WI38 (cell line): ENCODE measurements at regions not wholly inside any gene's neighbourhood (a gene's known extent, or its start where the extent isn't known, plus 50 kb on each side); places are given as distances from the start of the nearest gene placed in this dataset.

Source experiments
- H3K4me3 ChIP-seq: 2 replicates; pipeline ENCODE4 v1.5.1; 2011; ENCODE audit warnings: low read depth, mild to moderate bottlenecking, control low read depth, low read length
- TF ChIP-seq, protein P1 (sequence below): IDR thresholded peaks from 2 replicates; pipeline ENCODE4 v1.5.1; 2012; ENCODE audit warnings: low read depth, mild to moderate bottlenecking, control low read depth, low read length

DNA sequence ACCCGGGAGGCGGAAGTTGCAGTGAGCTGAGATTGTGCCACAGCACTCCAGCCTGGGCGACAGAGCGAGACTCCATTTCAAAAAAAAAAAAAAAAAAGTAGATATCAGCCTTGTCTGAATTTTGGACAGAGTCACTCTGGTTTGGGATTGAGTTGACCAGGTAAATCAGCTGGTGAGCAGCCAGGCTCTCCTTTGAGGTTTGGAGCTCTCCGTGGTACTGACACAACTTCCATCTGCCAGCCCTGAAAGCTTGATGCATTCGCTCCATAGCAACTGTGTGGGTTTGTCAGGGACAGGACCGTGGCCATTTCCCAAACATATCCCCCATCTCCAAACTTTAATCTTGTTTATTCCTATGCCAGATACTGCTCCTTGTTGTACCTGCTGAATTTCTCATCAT is 155.2 kb downstream of the DMRTA2 start:
- H3K4me3 ChIP-seq, result no peak overlapping the region
- TF ChIP-seq, protein P1, sequence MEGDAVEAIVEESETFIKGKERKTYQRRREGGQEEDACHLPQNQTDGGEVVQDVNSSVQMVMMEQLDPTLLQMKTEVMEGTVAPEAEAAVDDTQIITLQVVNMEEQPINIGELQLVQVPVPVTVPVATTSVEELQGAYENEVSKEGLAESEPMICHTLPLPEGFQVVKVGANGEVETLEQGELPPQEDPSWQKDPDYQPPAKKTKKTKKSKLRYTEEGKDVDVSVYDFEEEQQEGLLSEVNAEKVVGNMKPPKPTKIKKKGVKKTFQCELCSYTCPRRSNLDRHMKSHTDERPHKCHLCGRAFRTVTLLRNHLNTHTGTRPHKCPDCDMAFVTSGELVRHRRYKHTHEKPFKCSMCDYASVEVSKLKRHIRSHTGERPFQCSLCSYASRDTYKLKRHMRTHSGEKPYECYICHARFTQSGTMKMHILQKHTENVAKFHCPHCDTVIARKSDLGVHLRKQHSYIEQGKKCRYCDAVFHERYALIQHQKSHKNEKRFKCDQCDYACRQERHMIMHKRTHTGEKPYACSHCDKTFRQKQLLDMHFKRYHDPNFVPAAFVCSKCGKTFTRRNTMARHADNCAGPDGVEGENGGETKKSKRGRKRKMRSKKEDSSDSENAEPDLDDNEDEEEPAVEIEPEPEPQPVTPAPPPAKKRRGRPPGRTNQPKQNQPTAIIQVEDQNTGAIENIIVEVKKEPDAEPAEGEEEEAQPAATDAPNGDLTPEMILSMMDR, result no peak

DNA sequence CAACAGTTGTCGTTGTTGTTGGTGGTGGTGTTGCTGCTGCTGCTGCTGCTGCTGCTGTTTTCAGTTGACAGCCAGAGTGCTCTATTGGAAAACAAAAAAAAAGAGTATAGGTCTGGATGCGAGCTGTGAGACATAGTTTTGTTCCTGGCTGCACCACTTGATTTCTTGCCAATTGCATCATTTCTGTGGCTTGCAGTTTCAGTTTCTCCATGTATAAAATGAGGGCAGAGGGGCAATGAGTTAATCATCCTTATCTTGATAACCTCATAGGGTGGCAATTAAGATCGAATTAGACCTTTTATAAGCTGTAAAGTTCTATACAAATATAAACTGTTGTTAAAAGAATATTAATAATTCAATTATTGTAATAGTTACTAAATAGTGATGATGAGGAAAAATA is 156.7 kb downstream of the DMRTA2 start:
- TF ChIP-seq, protein P1, result no peak
- H3K4me3 ChIP-seq, result no peak overlapping the region

DNA sequence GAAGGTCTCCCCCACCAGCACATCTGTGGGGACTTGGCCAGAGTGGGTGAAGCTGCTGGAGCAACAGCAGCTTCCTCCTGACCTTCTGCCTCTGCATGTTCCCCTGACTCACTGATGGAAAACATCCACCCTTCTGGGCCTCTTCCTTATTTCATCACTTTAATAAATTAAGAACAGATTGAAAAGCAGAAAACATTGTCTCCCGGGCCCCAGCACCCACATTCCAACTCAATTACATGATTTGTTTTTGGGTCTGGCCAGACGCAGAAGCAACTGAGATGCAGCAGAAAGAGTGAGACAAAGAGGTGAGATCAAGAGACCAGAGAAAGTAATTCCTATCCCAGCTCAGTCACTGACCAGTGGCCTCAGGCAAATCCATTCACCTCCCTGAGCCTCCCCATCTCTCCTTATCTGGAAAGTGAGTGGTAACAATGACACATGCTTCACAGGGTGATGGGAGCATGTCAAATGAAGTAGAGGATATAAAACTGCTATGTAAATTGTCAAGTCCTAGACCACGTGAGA is 157.1 kb downstream of the ELAVL4 start:
- no peak overlapping the region for H3K4me3 ChIP-seq
- TF ChIP-seq, protein P1, result no peak

DNA sequence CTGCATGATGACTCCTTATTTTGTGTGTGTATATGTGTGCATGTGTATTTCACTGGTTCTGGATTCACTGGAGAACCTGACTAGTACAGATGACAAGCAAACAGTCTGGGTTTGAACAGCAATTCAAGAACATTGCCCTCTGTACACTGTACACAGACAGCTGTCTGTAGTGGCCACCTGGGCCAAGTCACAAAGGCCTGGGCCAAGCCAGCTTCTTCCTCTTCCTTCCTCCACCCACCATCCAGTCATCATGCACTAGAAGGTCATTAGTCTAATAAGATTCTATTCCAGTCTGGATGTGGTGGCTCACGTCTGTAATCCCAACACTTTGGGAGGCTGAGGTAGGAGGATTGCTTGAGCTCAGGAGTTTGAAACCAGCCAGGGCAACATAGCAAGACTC is 155.9 kb downstream of the ELAVL4 start:
- H3K4me3 ChIP-seq, result no peak overlapping the region
- TF ChIP-seq, protein P1, result no peak

DNA sequence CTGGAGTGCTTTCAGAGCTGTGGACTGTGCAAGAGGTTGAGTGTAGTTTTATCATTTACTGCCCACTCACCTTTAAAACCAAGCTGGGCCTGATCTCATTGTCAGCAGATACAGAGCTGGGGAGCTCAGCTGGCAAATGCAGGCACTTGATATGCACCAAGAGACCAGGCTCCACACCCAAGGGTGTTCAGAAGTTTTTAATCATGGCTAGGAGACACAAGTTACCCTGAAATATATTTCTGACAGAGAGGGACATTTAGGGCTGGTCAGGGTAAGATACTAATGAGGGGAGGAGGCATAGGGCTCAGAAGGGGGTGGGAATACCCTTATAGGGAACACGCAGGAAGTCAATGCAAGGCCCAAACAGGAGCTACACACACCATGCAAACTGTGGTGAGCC is 153.7 kb downstream of the ELAVL4 start:
- TF ChIP-seq, protein P1, result no peak
- no peak overlapping the region for H3K4me3 ChIP-seq

DNA sequence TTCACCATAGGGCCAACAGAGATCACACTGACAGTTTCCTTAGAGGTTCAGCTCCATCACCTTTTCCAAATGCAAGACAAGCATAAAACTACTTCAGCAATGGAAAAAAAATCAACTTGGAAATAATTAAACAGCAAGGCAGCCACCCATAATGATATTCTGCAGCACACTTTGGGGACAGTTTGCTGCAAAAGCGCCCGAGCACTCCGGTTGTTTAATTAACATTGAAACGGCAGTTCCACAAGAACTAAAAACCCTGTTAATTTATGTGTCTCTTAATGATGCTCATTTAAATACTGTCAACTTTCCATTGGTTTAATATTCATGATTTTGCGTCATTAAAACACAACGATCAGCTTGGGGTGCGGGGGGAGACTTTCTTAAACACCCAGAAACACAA is 153.2 kb downstream of the ELAVL4 start:
- TF ChIP-seq, protein P1, result no peak
- H3K4me3 ChIP-seq, result no peak overlapping the region

DNA sequence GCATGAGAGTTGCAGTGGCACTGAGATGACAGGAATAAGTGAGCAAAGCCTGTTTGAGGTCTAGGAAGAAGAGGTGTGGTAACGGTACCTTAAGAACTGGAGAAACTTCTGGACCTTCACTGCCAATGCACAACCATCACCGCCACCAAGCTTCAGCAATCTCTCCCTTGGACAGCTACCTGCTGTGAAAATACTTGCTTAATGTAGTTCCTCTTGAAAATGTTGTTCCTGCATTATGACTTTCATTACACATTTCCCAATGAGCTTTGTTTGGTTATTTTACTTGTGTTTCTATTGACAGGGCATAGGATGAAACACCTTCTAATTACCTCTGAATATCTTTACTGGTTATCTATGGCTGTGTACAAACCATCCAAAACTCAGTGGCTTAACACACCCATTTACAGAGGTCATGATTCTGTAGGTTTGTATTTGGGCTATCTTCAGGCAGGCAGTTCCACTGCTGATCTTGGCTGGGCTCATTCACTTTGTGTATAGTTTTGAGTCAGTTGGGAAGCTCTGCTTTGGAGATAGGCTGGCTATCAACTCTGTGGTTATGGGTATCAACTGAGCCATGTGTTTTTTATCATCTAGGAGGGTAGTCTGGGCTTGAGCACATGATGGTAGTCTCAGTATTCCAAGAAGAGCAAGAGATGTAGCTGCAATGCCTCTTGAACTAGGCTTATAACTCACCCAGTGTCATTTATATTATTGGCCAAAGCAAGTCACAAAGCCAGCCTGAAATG is 149.4 kb downstream of the ELAVL4 start:
- TF ChIP-seq, protein P1, result no peak
- H3K4me3 ChIP-seq, result no peak overlapping the region
